ENCODE measurements at regions not wholly inside any gene's neighbourhood (a gene's known extent, or its start where the extent isn't known, plus 50 kb on each side); places are given as distances from the start of the nearest gene placed in this dataset.

GRCh38 chr7:118059209-118059608 lies 124.8 kb upstream of the LSM8 start:
- ChIA-PET CTCF (interaction anchor here (1.2 kb wide), 1 partner anchor 11 kb away, joined by 4 read pairs; no protein-coding TSS in a partner anchor), POLR2A (no interaction called here)
- WGBS (ENCODE audit: missing lambda C conversion rate): 12% methylated on average over 2 of the region's 2 CpGs
- H3K4me3 ChIP-seq: no peak overlapping the region
- H3K27ac ChIP-seq: no peak overlapping the region
- H3K4me2 ChIP-seq: no peak overlapping the region
- FAIRE-seq (peak; percentile 36), ATAC-seq (no peak), DNase-seq (ENCODE audit: low read depth in 1 of 2, low spot score in 1 of 2) (no peak)
- no peaks in the 10 kb centered on the region for H3K4me1 ChIP-seq
- no peaks in the 10 kb centered on the region for H3K9me3 ChIP-seq
- TF ChIP-seq GATA3 (IDR thresholded peaks at IDR 0.05; ENCODE audit: borderline replicate concordance) (no peak), CHD4 (IDR thresholded peaks at IDR 0.05; ENCODE audit: borderline replicate concordance) (no peak), POLR2A (IDR thresholded peaks at IDR 0.05; ENCODE audit: low read length) (no peak), CTCF (IDR thresholded peaks at IDR 0.05) (no peak), HOXB13 (CRISPR knock-in tag; IDR thresholded peaks at IDR 0.05; ENCODE audit: low read depth) (no peak), EP300 (IDR thresholded peaks at IDR 0.05) (no peak), HOXA7 (CRISPR knock-in tag; IDR thresholded peaks at IDR 0.05) (no peak), MAX (IDR thresholded peaks at IDR 0.05) (no peak)

- H3K27ac ChIP-seq: no peak overlapping the region
- H3K4me1 ChIP-seq: no peaks in the 10 kb centered on the region
- CTCF ChIA-PET: no interaction called here
- POLR2A ChIA-PET: no interaction called here
- TF ChIP-seq RNF2 (IDR thresholded peaks at IDR 0.05; ENCODE audit: borderline replicate concordance, low read depth): no peak
- no peak for TF ChIP-seq PHF8 (IDR thresholded peaks at IDR 0.05; ENCODE audit: borderline replicate concordance, low read depth)
- TF ChIP-seq JUN (IDR thresholded peaks at IDR 0.05): no peak
- FAIRE-seq: no peak
- no peak for ATAC-seq
- DNase-seq (ENCODE audit: low read depth in 1 of 2, low spot score in 1 of 2): no peak
- no peak overlapping the region for H3K4me2 ChIP-seq
- WGBS (ENCODE audit: missing lambda C conversion rate): 0% methylated on average over 1 of the region's 1 CpG
- no peaks in the 10 kb centered on the region for H3K9me3 ChIP-seq
- H3K4me3 ChIP-seq: no peak overlapping the region
Observed at GRCh38 chr7:118060692-118061091, 123.3 kb upstream of the LSM8 start.

GRCh38 chr7:118061386-118061785 lies 122.6 kb upstream of the LSM8 start:
- POLR2A ChIA-PET: no interaction called here
- DNase-seq (ENCODE audit: low read depth in 1 of 2, low spot score in 1 of 2) (no peak), ATAC-seq (no peak), FAIRE-seq (no peak)
- H3K27ac ChIP-seq: no peak overlapping the region
- WGBS (ENCODE audit: missing lambda C conversion rate): 21% methylated on average over 6 of the region's 6 CpGs
- H3K4me1 ChIP-seq: no peaks in the 10 kb centered on the region
- TF ChIP-seq HMGXB4 (CRISPR knock-in tag; IDR thresholded peaks at IDR 0.05; ENCODE audit: borderline replicate concordance): no peak
- no peak for TF ChIP-seq JUN (IDR thresholded peaks at IDR 0.05)
- H3K4me2 ChIP-seq: no peak overlapping the region
- no peak overlapping the region for H3K4me3 ChIP-seq
- CTCF ChIA-PET: no interaction called here
- H3K9me3 ChIP-seq: no peaks in the 10 kb centered on the region

GRCh38 chr7:118072893-118073674 lies 110.9 kb upstream of the LSM8 start:
- ChIA-PET POLR2A (no interaction called here), CTCF (no interaction called here)
- 19% methylated on average over 5 of the region's 5 CpGs for WGBS (ENCODE audit: missing lambda C conversion rate)
- ATAC-seq (no peak), FAIRE-seq (no peak), DNase-seq (ENCODE audit: low read depth in 1 of 2, low spot score in 1 of 2) (no peak)
- H3K4me1 ChIP-seq: no peaks in the 10 kb centered on the region
- H3K4me3 ChIP-seq: no peak overlapping the region
- H3K4me2 ChIP-seq: no peak overlapping the region
- no peaks in the 10 kb centered on the region for H3K9me3 ChIP-seq
- no peak overlapping the region for H3K27ac ChIP-seq
- TF ChIP-seq CHD4 (IDR thresholded peaks at IDR 0.05; ENCODE audit: borderline replicate concordance): no peak
- no peak for TF ChIP-seq TP53 (CRISPR knock-in tag; IDR thresholded peaks at IDR 0.05)
- TF ChIP-seq ELK1 (IDR thresholded peaks at IDR 0.05; ENCODE audit: low read depth, low read length): no peak
- TF ChIP-seq PBX3 (IDR thresholded peaks at IDR 0.05): no peak
- TF ChIP-seq MAX (IDR thresholded peaks at IDR 0.05): no peak
- no peak for TF ChIP-seq NPAS2 (CRISPR knock-in tag; IDR thresholded peaks at IDR 0.05; ENCODE audit: borderline replicate concordance)
- TF ChIP-seq RARB (CRISPR knock-in tag; IDR thresholded peaks at IDR 0.05): no peak
- no peak for TF ChIP-seq EHMT2 (IDR thresholded peaks at IDR 0.05; ENCODE audit: low read depth)
- no peak for TF ChIP-seq FOSB (CRISPR knock-in tag; IDR thresholded peaks at IDR 0.05)
- TF ChIP-seq FOXS1 (CRISPR knock-in tag; IDR thresholded peaks at IDR 0.05): no peak
- no peak for TF ChIP-seq RAD21 (conservative IDR thresholded peaks at IDR 0.05 in 1 of 2, IDR thresholded peaks at IDR 0.05 in 1 of 2)
- TF ChIP-seq POLR2AphosphoS2 (conservative IDR thresholded peaks at IDR 0.05; ENCODE audit: low read length): no peak
- no peak for TF ChIP-seq SMC3 (IDR thresholded peaks at IDR 0.05)
- no peak for TF ChIP-seq KDM5A (IDR thresholded peaks at IDR 0.05)
- TF ChIP-seq KDM1A (IDR thresholded peaks at IDR 0.05; ENCODE audit: low read depth): no peak

All from A549 (cell line).